K562 (cell line): ENCODE measurements at regions not wholly inside any gene's neighbourhood (a gene's known extent, or its start where the extent isn't known, plus 50 kb on each side); places are given as distances from the start of the nearest gene placed in this dataset.

Source experiments
- ATAC-seq: fragments of 200-7000 bp; cut with Tn5 transposase; 3 replicates; pipeline ENCODE4 v1.9.1; 2020; ENCODE audit warnings: moderate library complexity
- BruUV-seq: library from RNA; stranded (reverse); fragments of 400-500 nt; replicated peaks from 2 replicates; lab custom pipeline; 2021; lab: Mats Ljungman, UMichigan
- CTCF ChIA-PET: fragments of 300-600 bp; formaldehyde crosslinking; extraction: SDS; loops from one replicate; lab custom pipeline; 2021; ENCODE audit warnings: low intra/inter-chr PET ratio; lab: Yijun Ruan, JAX
- POLR2A ChIA-PET: fragments of 300-600, 350-650 bp; sonication (Branson Sonifier 250); formaldehyde crosslinking; extraction: SDS; loops from one replicate; lab custom pipeline; 2021; ENCODE audit warnings: antibody characterized with exemption, inconsistent platforms; lab: Yijun Ruan, JAX
- DNase-seq, 4 experiments: peaks; one replicate each; pipeline versions ENCODE4 v3.0.0 to v3.0.0-alpha.2; 2011 to 2018; ENCODE audit warnings: low spot score in 3 of 4, mixed read lengths in 3 of 4; ENCODE audit errors: extremely low read depth in 1 of 4
- FAIRE-seq: peaks from 2 replicates; lab custom pipeline; 2011; peaks lifted over from hg19 to GRCh38; lab: Jason Lieb, UNC
- H2AFZ ChIP-seq: 2 replicates; pipeline ENCODE4 v1.6.0; 2011; ENCODE audit warnings: low read depth, low read length, control low read depth, inconsistent platforms
- H3K27ac ChIP-seq: fragments of 200-600 bp; 3 replicates; pipeline ENCODE4 v1.8.0; 2011; ENCODE audit warnings: low read depth, mild to moderate bottlenecking, control low read depth, inconsistent platforms, low read length, moderate library complexity, mixed read lengths; ENCODE audit errors: extremely low read depth
- H3K27me3 ChIP-seq, 2 experiments: fragments of 300-600 bp in 1 of 2; 2 replicates in 1 of 2; 3 replicates in 1 of 2; pipeline versions ENCODE4 v1.6.0 to v1.8.0; 2011; ENCODE audit warnings: inconsistent platforms in 2 of 2, low read length in 2 of 2, mild to moderate bottlenecking in 1 of 2, mixed read lengths in 1 of 2, moderate library complexity in 1 of 2; ENCODE audit not compliant: control insufficient read depth in 2 of 2, insufficient read depth in 2 of 2
- H3K36me3 ChIP-seq: fragments of 300-600 bp; 3 replicates; pipeline ENCODE4 v1.8.0; 2011; ENCODE audit warnings: mild to moderate bottlenecking, low read length, inconsistent platforms; ENCODE audit not compliant: control insufficient read depth, insufficient read depth
- H3K4me1 ChIP-seq, 2 experiments: fragments of 200-600 bp in 1 of 2; replicated peaks in 1 of 2; 2 replicates in 1 of 2; 3 replicates in 1 of 2; pipeline versions ENCODE4 v1.5.1 to v1.8.0; 2011; ENCODE audit warnings: inconsistent platforms in 2 of 2, low read length in 2 of 2, mild to moderate bottlenecking in 1 of 2, mixed read lengths in 1 of 2, moderate library complexity in 1 of 2; ENCODE audit not compliant: control insufficient read depth in 2 of 2, insufficient read depth in 2 of 2
- H3K4me2 ChIP-seq: 2 replicates; pipeline ENCODE4 v1.6.1; 2011; ENCODE audit warnings: low read length, control low read depth, inconsistent platforms, mixed read lengths; ENCODE audit not compliant: insufficient read depth
- H3K4me3 ChIP-seq: fragments of 200-600 bp; sonication (generic), shearing (Covaris generic); 2 replicates; pipeline ENCODE4 v1.5.1; 2016; ENCODE audit warnings: control low read depth, inconsistent platforms
- H3K79me2 ChIP-seq: fragments of 200-600 bp; 3 replicates; pipeline ENCODE4 v1.8.0; 2011; ENCODE audit warnings: low read length, inconsistent platforms; ENCODE audit not compliant: control insufficient read depth, insufficient read depth
- H3K9ac ChIP-seq, 2 experiments: 2 replicates each; pipeline versions ENCODE4 v1.6.0 to v1.6.1; 2011; ENCODE audit warnings: low read depth in 2 of 2, low read length in 2 of 2, control low read depth in 1 of 2, inconsistent platforms in 1 of 2, mild to moderate bottlenecking in 1 of 2, mixed read lengths in 1 of 2; ENCODE audit not compliant: insufficient read depth in 1 of 2
- H3K9me1 ChIP-seq: one replicate; pipeline ENCODE4 v1.6.0; 2011; ENCODE audit warnings: inconsistent platforms, mild to moderate bottlenecking, low read length, moderate library complexity; ENCODE audit not compliant: control insufficient read depth, insufficient read depth
- H3K9me3 ChIP-seq: replicated peaks from 2 replicates; pipeline ENCODE4 v1.5.1; 2011; ENCODE audit warnings: low read depth, low read length, inconsistent platforms; ENCODE audit not compliant: control insufficient read depth, insufficient read depth
- H4K20me1 ChIP-seq: replicated peaks from 2 replicates; pipeline ENCODE4 v1.6.1; 2011; ENCODE audit warnings: low read length, inconsistent platforms, mixed read lengths; ENCODE audit not compliant: control insufficient read depth, insufficient read depth
- CAMTA2 ChIP-seq: fragments of 250-450 bp; sonication (Bioruptor Pico); conservative IDR thresholded peaks from 2 replicates; pipeline ENCODE4 v1.5.1; 2022
- MCM5 ChIP-seq: fragments of 450-650 bp; IDR thresholded peaks from 2 replicates; pipeline ENCODE4 v1.6.1; 2016; ENCODE audit warnings: low read depth
- RBM22 ChIP-seq: fragments of 200-400 bp; formaldehyde crosslinking; IDR thresholded peaks from 2 replicates; pipeline ENCODE4 v1.6.1; 2018; ENCODE audit warnings: low read length, low read depth; ENCODE audit not compliant: poor library complexity, severe bottlenecking
- RFX1 ChIP-seq: fragments of 450-650 bp; IDR thresholded peaks from 2 replicates; pipeline ENCODE4 v1.6.1; 2016; ENCODE audit warnings: mild to moderate bottlenecking, moderate library complexity
- SUPT5H ChIP-seq: fragments of 450-650 bp; IDR thresholded peaks from 2 replicates; pipeline ENCODE4 v1.6.1; 2016
- XRCC3 ChIP-seq: fragments of 450-650 bp; IDR thresholded peaks from 2 replicates; pipeline ENCODE4 v1.6.1; 2017; ENCODE audit warnings: mild to moderate bottlenecking, moderate library complexity
- ZNF707 ChIP-seq: fragments of 250-450 bp; sonication (Bioruptor Pico); conservative IDR thresholded peaks from 2 replicates; pipeline ENCODE4 v1.8.0; 2022; ENCODE audit warnings: inconsistent platforms, mild to moderate bottlenecking, moderate library complexity
- WGBS: fragments of 100-300 bp; shearing (Covaris generic); methylation state at CpG from one replicate; pipeline ENCODE4 v1.1.6; 2016; ENCODE audit warnings: low coverage, mixed read lengths; ENCODE audit not compliant: insufficient coverage; ENCODE audit errors: missing lambda C conversion rate; 5-methylcytosine and 5-hydroxymethylcytosine counted together
- in situ Hi-C: fragments of 300-500 bp; cut with MboI; formaldehyde crosslinking; loops from 4 replicates; pipeline ENCODE4 v1.15.0; 2018; ENCODE audit warnings: inconsistent platforms, mixed read lengths
- intact Hi-C: fragments of 100-400 bp; cut with micrococcal nuclease; formaldehyde crosslinking; loops from 2 replicates; pipeline ENCODE4 v1.14.2; 2022

DNA sequence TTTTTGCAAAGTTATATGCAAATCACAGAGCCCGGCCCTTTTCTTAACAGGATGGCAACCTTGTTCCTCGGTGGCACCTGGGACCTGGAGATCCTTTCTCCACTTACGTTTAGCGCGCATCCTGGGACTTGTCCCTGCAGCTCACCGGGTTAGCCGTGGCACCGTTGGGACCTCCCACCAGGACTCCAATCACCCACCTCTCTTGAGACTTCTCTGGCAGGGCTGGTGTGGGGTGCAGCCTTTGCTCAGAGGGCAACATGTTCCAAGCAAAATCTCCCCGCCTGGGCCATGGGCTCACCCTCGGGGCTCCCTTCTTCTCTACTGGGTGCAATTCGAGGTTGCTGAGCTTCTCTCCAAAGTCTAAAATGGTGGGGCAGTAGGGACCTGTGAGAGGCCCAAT is 211.9 kb upstream of the UMPS start:
- CTCF ChIA-PET: no interaction called here
- no peaks in the 10 kb centered on the region for H3K9me3 ChIP-seq
- DNase-seq (no peak), ATAC-seq (no peak), FAIRE-seq (no peak)
- no peak overlapping the region for H3K9ac ChIP-seq
- H3K9me1 ChIP-seq: no peaks in the 10 kb centered on the region
- H3K4me2 ChIP-seq: no peak overlapping the region
- intact Hi-C loops: no loop called here
- no peaks in the 10 kb centered on the region; a peak in 1 of 5 replicates for H3K4me1 ChIP-seq
- H3K4me3 ChIP-seq: no peak overlapping the region
- no TSS peak for BruUV-seq
- POLR2A ChIA-PET: no interaction called here
- in situ Hi-C loops: no loop called here
- H3K27me3 ChIP-seq: no peaks in the 10 kb centered on the region; a peak in 2 of 5 replicates
- no peaks in the 10 kb centered on the region for H3K36me3 ChIP-seq
- H2AFZ ChIP-seq: no peak overlapping the region
- no peak for TF ChIP-seq ZNF707 (CRISPR knock-in tag)
- no peak for TF ChIP-seq RBM22
- 1% methylated on average over 9 of the region's 11 CpGs for WGBS
- H3K79me2 ChIP-seq: no peaks in the 10 kb centered on the region
- H4K20me1 ChIP-seq: no peaks in the 10 kb centered on the region
- H3K27ac ChIP-seq: no peak overlapping the region

GRCh38 chr3:124519591-124520194 is 210.6 kb upstream of the UMPS start:
- Histone ChIP-seq H2AFZ (no peak overlapping the region), H3K9ac (no peak overlapping the region), H3K4me2 (no peak overlapping the region), H3K9me1 (no peaks in the 10 kb centered on the region), H3K36me3 (no peaks in the 10 kb centered on the region), H3K4me3 (no peak overlapping the region), H3K9me3 (no peaks in the 10 kb centered on the region), H3K27ac (no peak overlapping the region), H3K27me3 (no peaks in the 10 kb centered on the region; a peak in 1 of 5 replicates), H4K20me1 (no peaks in the 10 kb centered on the region), H3K79me2 (no peaks in the 10 kb centered on the region), H3K4me1 (no peaks in the 10 kb centered on the region)
- BruUV-seq: no TSS peak
- intact Hi-C loops: no loop called here
- POLR2A ChIA-PET: no interaction called here
- DNase-seq: no peak
- 0% methylated on average over 7 of the region's 7 CpGs for WGBS
- no peak for ATAC-seq
- CTCF ChIA-PET: no interaction called here
- TF ChIP-seq RFX1: peak; percentile 75
- TF ChIP-seq CAMTA2: no peak
- no peak for TF ChIP-seq SUPT5H
- no peak for TF ChIP-seq MCM5
- no peak for TF ChIP-seq XRCC3
- no peak for FAIRE-seq
- in situ Hi-C loops: no loop called here
